HG03103 (cell line): ENCODE measurements at regions not wholly inside any gene's neighbourhood (a gene's known extent, or its start where the extent isn't known, plus 50 kb on each side); places are given as distances from the start of the nearest gene placed in this dataset.
"Not testable (repeated sequence)": the region's sequence is repeated elsewhere in the genome, so short reads cannot be mapped to it uniquely, and the experiment has no call there.

ENCODE experiments used
- ATAC-seq: cut with Tn5 transposase; IDR thresholded peaks from one replicate; pipeline ENCODE4 v1.9.1; 2021; ENCODE audit warnings: low read depth; ENCODE audit not compliant: unreplicated experiment

- ATAC-seq = no peak
These were observed 124.2 kb upstream of the SMURF2 start for GRCh38 chr17:64786337-64786736.

GRCh38 chr17:64785011-64785421 is 122.9 kb upstream of the SMURF2 start:
- no peak for ATAC-seq

GRCh38 chr17:64784353-64785010 is 122.4 kb upstream of the SMURF2 start:
- no peak for ATAC-seq

- ATAC-seq = no peak
These were observed 121.6 kb upstream of the SMURF2 start for GRCh38 chr17:64783556-64784352.

GRCh38 chr17:64783031-64783461 is 120.9 kb upstream of the SMURF2 start:
- no peak for ATAC-seq

- no peak for ATAC-seq
These were observed 119.9 kb upstream of the SMURF2 start for GRCh38 chr17:64781810-64782555.

GRCh38 chr17:64781014-64781756 is 119.1 kb upstream of the SMURF2 start:
- no peak for ATAC-seq

GRCh38 chr17:64780096-64781013 is 118.2 kb upstream of the SMURF2 start:
- ATAC-seq = no peak

- no peak for ATAC-seq
These were observed 117.4 kb upstream of the SMURF2 start for GRCh38 chr17:64779376-64780095.

GRCh38 chr17:64779098-64779375 is 116.9 kb upstream of the SMURF2 start:
- not testable (repeated sequence) for ATAC-seq

GRCh38 chr17:64778240-64779097 is 116.4 kb upstream of the SMURF2 start:
- ATAC-seq = no peak

- ATAC-seq = no peak
These were observed 115.5 kb upstream of the SMURF2 start for GRCh38 chr17:64777415-64778239.

- ATAC-seq = not testable (repeated sequence)
These were observed 114.8 kb upstream of the SMURF2 start for GRCh38 chr17:64776720-64777414.

GRCh38 chr17:64775701-64776570 is 113.8 kb upstream of the SMURF2 start:
- ATAC-seq = no peak

- ATAC-seq = no peak
These were observed 112.9 kb upstream of the SMURF2 start for GRCh38 chr17:64774888-64775540.
